ENCODE measurements at regions not wholly inside any gene's neighbourhood (a gene's known extent, or its start where the extent isn't known, plus 50 kb on each side); places are given as distances from the start of the nearest gene placed in this dataset.
"Not testable (repeated sequence)": the region's sequence is repeated elsewhere in the genome, so short reads cannot be mapped to it uniquely, and the experiment has no call there.

GRCh38 chr1:8152731-8153702 is 126.9 kb upstream of the ERRFI1 start:
- no peak for TF ChIP-seq ZNF70 (CRISPR knock-in tag; IDR thresholded peaks at IDR 0.05)
- TF ChIP-seq ISL1 (CRISPR knock-in tag; IDR thresholded peaks at IDR 0.05), result no peak
- no peak for TF ChIP-seq PATZ1 (CRISPR knock-in tag; IDR thresholded peaks at IDR 0.05; ENCODE audit: borderline replicate concordance)
- TF ChIP-seq RARB (CRISPR knock-in tag; IDR thresholded peaks at IDR 0.05), result no peak
- TF ChIP-seq PPARA (CRISPR knock-in tag; IDR thresholded peaks at IDR 0.05; ENCODE audit: borderline replicate concordance), result no peak
- no peak for TF ChIP-seq OSR1 (CRISPR knock-in tag; IDR thresholded peaks at IDR 0.05)
- TF ChIP-seq SNAI2 (CRISPR knock-in tag; IDR thresholded peaks at IDR 0.05), result no peak
- TF ChIP-seq ZFP3 (CRISPR knock-in tag; IDR thresholded peaks at IDR 0.05), result no peak
- no peak for TF ChIP-seq ZFP30 (CRISPR knock-in tag; IDR thresholded peaks at IDR 0.05)
- TF ChIP-seq, protein P1, sequence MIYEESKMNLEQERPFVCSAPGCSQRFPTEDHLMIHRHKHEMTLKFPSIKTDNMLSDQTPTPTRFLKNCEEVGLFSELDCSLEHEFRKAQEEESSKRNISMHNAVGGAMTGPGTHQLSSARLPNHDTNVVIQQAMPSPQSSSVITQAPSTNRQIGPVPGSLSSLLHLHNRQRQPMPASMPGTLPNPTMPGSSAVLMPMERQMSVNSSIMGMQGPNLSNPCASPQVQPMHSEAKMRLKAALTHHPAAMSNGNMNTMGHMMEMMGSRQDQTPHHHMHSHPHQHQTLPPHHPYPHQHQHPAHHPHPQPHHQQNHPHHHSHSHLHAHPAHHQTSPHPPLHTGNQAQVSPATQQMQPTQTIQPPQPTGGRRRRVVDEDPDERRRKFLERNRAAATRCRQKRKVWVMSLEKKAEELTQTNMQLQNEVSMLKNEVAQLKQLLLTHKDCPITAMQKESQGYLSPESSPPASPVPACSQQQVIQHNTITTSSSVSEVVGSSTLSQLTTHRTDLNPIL (CRISPR knock-in tag; IDR thresholded peaks at IDR 0.05; ENCODE audit: low read depth), result no peak
- TF ChIP-seq TOX (CRISPR knock-in tag; IDR thresholded peaks at IDR 0.05; ENCODE audit: borderline replicate concordance), result no peak
- no peak for TF ChIP-seq ZC3H10 (CRISPR knock-in tag; IDR thresholded peaks at IDR 0.05)
- no peak for TF ChIP-seq TSHZ2 (CRISPR knock-in tag; IDR thresholded peaks at IDR 0.05)
- TF ChIP-seq ZNF565 (CRISPR knock-in tag; conservative IDR thresholded peaks at IDR 0.05; ENCODE audit: low read depth), result no peak
- TF ChIP-seq, protein P2, sequence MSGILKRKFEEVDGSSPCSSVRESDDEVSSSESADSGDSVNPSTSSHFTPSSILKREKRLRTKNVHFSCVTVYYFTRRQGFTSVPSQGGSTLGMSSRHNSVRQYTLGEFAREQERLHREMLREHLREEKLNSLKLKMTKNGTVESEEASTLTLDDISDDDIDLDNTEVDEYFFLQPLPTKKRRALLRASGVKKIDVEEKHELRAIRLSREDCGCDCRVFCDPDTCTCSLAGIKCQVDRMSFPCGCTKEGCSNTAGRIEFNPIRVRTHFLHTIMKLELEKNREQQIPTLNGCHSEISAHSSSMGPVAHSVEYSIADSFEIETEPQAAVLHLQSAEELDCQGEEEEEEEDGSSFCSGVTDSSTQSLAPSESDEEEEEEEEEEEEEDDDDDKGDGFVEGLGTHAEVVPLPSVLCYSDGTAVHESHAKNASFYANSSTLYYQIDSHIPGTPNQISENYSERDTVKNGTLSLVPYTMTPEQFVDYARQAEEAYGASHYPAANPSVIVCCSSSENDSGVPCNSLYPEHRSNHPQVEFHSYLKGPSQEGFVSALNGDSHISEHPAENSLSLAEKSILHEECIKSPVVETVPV (CRISPR knock-in tag; IDR thresholded peaks at IDR 0.05), result no peak
- ATAC-seq, result no peak

GRCh38 chr1:8151647-8152046 is 125.5 kb upstream of the ERRFI1 start:
- no peak for TF ChIP-seq ARNTL (CRISPR knock-in tag; IDR thresholded peaks at IDR 0.05; ENCODE audit: borderline replicate concordance, low read depth)
- no peak for TF ChIP-seq ISL1 (CRISPR knock-in tag; IDR thresholded peaks at IDR 0.05)
- TF ChIP-seq PPARA (CRISPR knock-in tag; IDR thresholded peaks at IDR 0.05; ENCODE audit: borderline replicate concordance), result no peak
- TF ChIP-seq, protein P1 (CRISPR knock-in tag; IDR thresholded peaks at IDR 0.05; ENCODE audit: low read depth), result no peak
- TF ChIP-seq BACH2 (CRISPR knock-in tag; IDR thresholded peaks at IDR 0.05; ENCODE audit: borderline replicate concordance), result no peak
- no peak for TF ChIP-seq ZC3H10 (CRISPR knock-in tag; IDR thresholded peaks at IDR 0.05)
- TF ChIP-seq PATZ1 (CRISPR knock-in tag; IDR thresholded peaks at IDR 0.05; ENCODE audit: borderline replicate concordance), result no peak
- no peak for TF ChIP-seq RARB (CRISPR knock-in tag; IDR thresholded peaks at IDR 0.05)
- TF ChIP-seq TSHZ2 (CRISPR knock-in tag; IDR thresholded peaks at IDR 0.05), result no peak
- TF ChIP-seq, protein P2 (CRISPR knock-in tag; IDR thresholded peaks at IDR 0.05), result no peak
- TF ChIP-seq ZNF565 (CRISPR knock-in tag; conservative IDR thresholded peaks at IDR 0.05; ENCODE audit: low read depth), result no peak
- TF ChIP-seq ZNF70 (CRISPR knock-in tag; IDR thresholded peaks at IDR 0.05), result no peak
- no peak for TF ChIP-seq TCF4 (CRISPR knock-in tag; IDR thresholded peaks at IDR 0.05; ENCODE audit: borderline replicate concordance)
- TF ChIP-seq SNAI2 (CRISPR knock-in tag; IDR thresholded peaks at IDR 0.05), result no peak
- TF ChIP-seq TOX (CRISPR knock-in tag; IDR thresholded peaks at IDR 0.05; ENCODE audit: borderline replicate concordance), result no peak
- TF ChIP-seq ESRRG (CRISPR knock-in tag; IDR thresholded peaks at IDR 0.05), result no peak

DNA sequence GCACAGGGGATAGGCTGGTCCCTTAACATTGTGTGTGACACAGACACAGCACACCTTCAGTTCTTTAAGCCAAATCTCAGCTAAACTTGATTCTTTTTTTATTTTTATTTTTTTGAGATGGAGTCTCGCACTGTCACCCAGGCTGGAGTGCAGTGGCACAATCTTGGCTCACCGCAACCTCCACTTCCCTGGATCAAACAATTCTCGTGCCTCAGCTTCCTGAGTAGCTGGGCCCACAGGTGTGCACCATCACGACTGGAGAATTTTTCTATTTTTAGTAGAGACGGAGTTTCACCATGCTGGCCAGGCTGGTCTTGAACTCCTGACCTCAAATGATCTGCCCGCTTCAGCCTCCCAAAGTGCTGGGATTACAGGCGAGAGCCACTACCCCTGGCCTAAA is 123.6 kb upstream of the ERRFI1 start:
- ATAC-seq, result not testable (repeated sequence)

More at GRCh38 chr1:8151647-8152046, 125.5 kb upstream of the ERRFI1 start:
- no peak for ATAC-seq

Data from SK-N-SH treated with all-trans-retinoic acid at 6 μM for 48 hours (cell line).